Omental fat pad (tissue), 3 donors: ENCODE measurements at regions not wholly inside any gene's neighbourhood (a gene's known extent, or its start where the extent isn't known, plus 50 kb on each side); places are given as distances from the start of the nearest gene placed in this dataset.

Experiments used
- ATAC-seq: fragments of 150-250 bp; one replicate; pipeline ENCODE4 v1.9.1; 2016; ENCODE audit warnings: mild to moderate bottlenecking, moderate library complexity; ENCODE audit not compliant: low FRiP score
- DNase-seq: peaks from one replicate; pipeline ENCODE4 v3.0.0-alpha.2; 2019; ENCODE audit warnings: low spot score
- TF ChIP-seq, protein P1 (sequence below), 3 donors: fragments of 450-650 bp; IDR thresholded peaks; one replicate each; pipeline ENCODE4 v1.5.1; 2016 to 2017; ENCODE audit warnings: antibody characterized with exemption in 3 of 3, mild to moderate bottlenecking in 3 of 3, moderate library complexity in 2 of 3

DNA sequence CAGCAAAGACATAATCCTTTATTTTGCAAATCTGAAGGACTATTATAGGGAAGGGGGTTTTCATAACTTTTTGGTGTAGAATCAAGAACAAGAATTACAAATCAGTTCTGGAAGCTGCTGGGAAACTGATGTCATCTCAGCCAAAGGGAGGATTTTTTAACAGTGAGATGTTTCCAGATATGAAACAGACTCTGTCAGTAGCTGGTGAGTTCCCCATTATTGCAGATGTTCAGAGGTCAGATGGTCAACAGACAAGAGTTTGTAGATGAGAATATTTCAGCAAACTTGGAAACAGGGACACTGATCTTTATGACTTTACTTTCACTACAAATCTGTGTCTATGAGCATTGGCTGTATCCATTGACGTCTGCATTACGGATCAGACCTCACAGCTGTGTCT, 71.9 kb upstream of the LPP start:
- no peak for DNase-seq
- TF ChIP-seq, protein P1, sequence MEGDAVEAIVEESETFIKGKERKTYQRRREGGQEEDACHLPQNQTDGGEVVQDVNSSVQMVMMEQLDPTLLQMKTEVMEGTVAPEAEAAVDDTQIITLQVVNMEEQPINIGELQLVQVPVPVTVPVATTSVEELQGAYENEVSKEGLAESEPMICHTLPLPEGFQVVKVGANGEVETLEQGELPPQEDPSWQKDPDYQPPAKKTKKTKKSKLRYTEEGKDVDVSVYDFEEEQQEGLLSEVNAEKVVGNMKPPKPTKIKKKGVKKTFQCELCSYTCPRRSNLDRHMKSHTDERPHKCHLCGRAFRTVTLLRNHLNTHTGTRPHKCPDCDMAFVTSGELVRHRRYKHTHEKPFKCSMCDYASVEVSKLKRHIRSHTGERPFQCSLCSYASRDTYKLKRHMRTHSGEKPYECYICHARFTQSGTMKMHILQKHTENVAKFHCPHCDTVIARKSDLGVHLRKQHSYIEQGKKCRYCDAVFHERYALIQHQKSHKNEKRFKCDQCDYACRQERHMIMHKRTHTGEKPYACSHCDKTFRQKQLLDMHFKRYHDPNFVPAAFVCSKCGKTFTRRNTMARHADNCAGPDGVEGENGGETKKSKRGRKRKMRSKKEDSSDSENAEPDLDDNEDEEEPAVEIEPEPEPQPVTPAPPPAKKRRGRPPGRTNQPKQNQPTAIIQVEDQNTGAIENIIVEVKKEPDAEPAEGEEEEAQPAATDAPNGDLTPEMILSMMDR (IDR thresholded peaks at IDR 0.05): no peak

DNA sequence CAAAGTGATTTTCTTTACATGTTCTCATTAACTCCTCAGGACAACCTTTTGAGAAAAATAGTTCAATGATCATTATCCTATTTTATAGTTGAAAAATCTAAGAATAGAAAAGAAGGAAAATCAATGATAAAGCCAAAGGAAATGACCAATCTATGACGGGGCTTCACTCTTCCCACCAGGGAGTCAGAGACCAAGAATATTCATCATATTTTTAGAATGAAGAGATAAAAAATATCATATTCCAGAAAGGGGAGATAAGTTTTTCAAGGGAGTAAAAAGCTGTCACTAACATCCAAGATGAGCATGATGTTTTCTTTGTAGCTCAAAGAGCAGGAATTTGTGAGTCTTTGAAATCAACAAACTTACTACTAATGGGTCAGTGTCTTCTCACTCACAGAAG, 71.5 kb upstream of the LPP start:
- DNase-seq: no peak
- TF ChIP-seq, protein P1 (IDR thresholded peaks at IDR 0.05): no peak
- no peak for ATAC-seq

More for the DNA sequence above, 71.9 kb upstream of the LPP start:
- no peak for ATAC-seq

- ATAC-seq: no peak
- no peak for DNase-seq
- TF ChIP-seq, protein P1 (IDR thresholded peaks at IDR 0.05): no peak
Measured at GRCh38 chr3:188083011-188083410, 70.9 kb upstream of the LPP start.

- DNase-seq (no peak), ATAC-seq (no peak)
- TF ChIP-seq, protein P1 (IDR thresholded peaks at IDR 0.05): no peak
Measured at GRCh38 chr3:188084752-188085583, 69.0 kb upstream of the LPP start.

GRCh38 chr3:188085584-188086560, 68.1 kb upstream of the LPP start:
- ATAC-seq (no peak), DNase-seq (no peak)
- TF ChIP-seq, protein P1 (IDR thresholded peaks at IDR 0.05): no peak

- DNase-seq (no peak), ATAC-seq (no peak)
- TF ChIP-seq, protein P1 (IDR thresholded peaks at IDR 0.05): no peak
Measured at GRCh38 chr3:188088948-188089685, 64.8 kb upstream of the LPP start.
